ENCODE measurements at regions not wholly inside any gene's neighbourhood (a gene's known extent, or its start where the extent isn't known, plus 50 kb on each side); places are given as distances from the start of the nearest gene placed in this dataset.

DNA sequence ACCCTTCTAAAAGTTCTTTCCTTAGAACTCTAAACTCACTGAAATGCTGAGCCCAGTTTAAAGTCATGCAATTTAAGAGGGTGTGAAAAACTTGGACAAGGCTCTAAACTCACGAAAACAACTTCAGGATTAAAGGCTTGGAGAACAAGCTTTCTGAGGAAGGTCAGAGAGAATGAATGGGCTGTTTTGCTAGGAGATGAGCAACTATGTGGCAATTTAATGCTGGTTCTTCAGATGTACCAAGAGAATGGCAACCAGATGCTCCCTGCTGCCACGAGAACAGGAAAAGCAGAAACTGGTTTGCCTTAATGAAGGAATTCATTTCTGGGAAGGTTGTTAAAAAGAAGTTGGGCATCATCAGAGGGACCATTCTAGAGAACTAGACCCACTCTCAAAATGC is 77.8 kb upstream of the PMAIP1 start:
- TF ChIP-seq, protein P1, sequence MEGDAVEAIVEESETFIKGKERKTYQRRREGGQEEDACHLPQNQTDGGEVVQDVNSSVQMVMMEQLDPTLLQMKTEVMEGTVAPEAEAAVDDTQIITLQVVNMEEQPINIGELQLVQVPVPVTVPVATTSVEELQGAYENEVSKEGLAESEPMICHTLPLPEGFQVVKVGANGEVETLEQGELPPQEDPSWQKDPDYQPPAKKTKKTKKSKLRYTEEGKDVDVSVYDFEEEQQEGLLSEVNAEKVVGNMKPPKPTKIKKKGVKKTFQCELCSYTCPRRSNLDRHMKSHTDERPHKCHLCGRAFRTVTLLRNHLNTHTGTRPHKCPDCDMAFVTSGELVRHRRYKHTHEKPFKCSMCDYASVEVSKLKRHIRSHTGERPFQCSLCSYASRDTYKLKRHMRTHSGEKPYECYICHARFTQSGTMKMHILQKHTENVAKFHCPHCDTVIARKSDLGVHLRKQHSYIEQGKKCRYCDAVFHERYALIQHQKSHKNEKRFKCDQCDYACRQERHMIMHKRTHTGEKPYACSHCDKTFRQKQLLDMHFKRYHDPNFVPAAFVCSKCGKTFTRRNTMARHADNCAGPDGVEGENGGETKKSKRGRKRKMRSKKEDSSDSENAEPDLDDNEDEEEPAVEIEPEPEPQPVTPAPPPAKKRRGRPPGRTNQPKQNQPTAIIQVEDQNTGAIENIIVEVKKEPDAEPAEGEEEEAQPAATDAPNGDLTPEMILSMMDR (IDR thresholded peaks at IDR 0.05; ENCODE audit: low read depth, low read length): no peak
- TF ChIP-seq EZH2phosphoT487 (IDR thresholded peaks at IDR 0.05; ENCODE audit: low read depth): no peak
